ENCODE measurements at regions not wholly inside any gene's neighbourhood (a gene's known extent, or its start where the extent isn't known, plus 50 kb on each side); places are given as distances from the start of the nearest gene placed in this dataset.

- TF ChIP-seq CTCF (IDR thresholded peaks at IDR 0.05): no peak
- intact Hi-C loops (cut with DNase I): no loop called here
These were observed 1973.6 kb upstream of the AGA start for GRCh38 chr4:179415847-179416223.

GRCh38 chr4:179417357-179417756 lies 1975.1 kb upstream of the AGA start:
- H3K27me3 ChIP-seq: no peaks in the 10 kb centered on the region
- H3K36me3 ChIP-seq: no peaks in the 10 kb centered on the region
- intact Hi-C loops (cut with DNase I): no loop called here
- no peak for TF ChIP-seq CTCF (IDR thresholded peaks at IDR 0.05)
- DNase-seq: no peak
- ATAC-seq: no peak
- WGBS, 2 donors: 43 to 45% methylated on average over 2 of the region's 2 CpGs
- no peak overlapping the region for H3K4me3 ChIP-seq
- no peak overlapping the region for H3K27ac ChIP-seq
- no peaks in the 10 kb centered on the region for H3K4me1 ChIP-seq
- no peaks in the 10 kb centered on the region for H3K9me3 ChIP-seq

More at GRCh38 chr4:179415847-179416223, 1973.6 kb upstream of the AGA start:
- no peak for DNase-seq
- 48 to 54% methylated on average over 1 of the region's 1 CpG for WGBS, 2 donors
- Histone ChIP-seq H3K27ac (no peak overlapping the region), H3K4me3 (no peak overlapping the region), H3K9me3 (no peaks in the 10 kb centered on the region), H3K4me1 (no peaks in the 10 kb centered on the region), H3K36me3 (no peaks in the 10 kb centered on the region), H3K27me3 (no peaks in the 10 kb centered on the region)
- no peak for ATAC-seq

- H3K27me3 ChIP-seq: no peaks in the 10 kb centered on the region
- no peaks in the 10 kb centered on the region for H3K4me1 ChIP-seq
- no peak overlapping the region for H3K27ac ChIP-seq
- no peak for ATAC-seq
- intact Hi-C loops (cut with DNase I): no loop called here
- no peak for DNase-seq
- TF ChIP-seq CTCF (IDR thresholded peaks at IDR 0.05): no peak
- H3K9me3 ChIP-seq: peaks cover 0 to 4% (median 0%) of the 10 kb centered on the region in 11 donors
- WGBS, 2 donors: 67 to 71% methylated on average over 4 of the region's 4 CpGs
- no peaks in the 10 kb centered on the region for H3K36me3 ChIP-seq
- no peak overlapping the region for H3K4me3 ChIP-seq
These were observed 1995.7 kb upstream of the AGA start for GRCh38 chr4:179437962-179438361.

- 40 to 43% methylated on average over 1 of the region's 1 CpG for WGBS, 2 donors
- H3K4me3 ChIP-seq: no peak overlapping the region
- H3K27ac ChIP-seq: no peak overlapping the region
- no peak for DNase-seq
- H3K36me3 ChIP-seq: no peaks in the 10 kb centered on the region
- no peaks in the 10 kb centered on the region for H3K27me3 ChIP-seq
- intact Hi-C loops (cut with DNase I): no loop called here
- H3K4me1 ChIP-seq: no peaks in the 10 kb centered on the region
- no peak for ATAC-seq
- H3K9me3 ChIP-seq: peaks cover 0 to 9% (median 0%) of the 10 kb centered on the region in 11 donors
- TF ChIP-seq CTCF (IDR thresholded peaks at IDR 0.05): no peak
These were observed 1999.4 kb upstream of the AGA start for GRCh38 chr4:179441596-179441995.

- no peak overlapping the region for H3K4me3 ChIP-seq
- intact Hi-C loops (cut with DNase I): no loop called here
- no peaks in the 10 kb centered on the region for H3K36me3 ChIP-seq
- ATAC-seq (no peak), DNase-seq (no peak)
- no peak overlapping the region for H3K27ac ChIP-seq
- no peaks in the 10 kb centered on the region for H3K27me3 ChIP-seq
- TF ChIP-seq CTCF (IDR thresholded peaks at IDR 0.05): no peak
- 44 to 50% methylated on average over 2 of the region's 2 CpGs for WGBS, 2 donors
- peaks cover 0 to 16% (median 0%) of the 10 kb centered on the region in 11 donors for H3K9me3 ChIP-seq
- H3K4me1 ChIP-seq: no peaks in the 10 kb centered on the region
These were observed 2005.1 kb upstream of the AGA start for GRCh38 chr4:179447308-179447707.
